EH (cell line): ENCODE measurements at regions not wholly inside any gene's neighbourhood (a gene's known extent, or its start where the extent isn't known, plus 50 kb on each side); places are given as distances from the start of the nearest gene placed in this dataset.

Source experiments
- DNase-seq: peaks from one replicate; pipeline ENCODE4 v3.0.0-alpha.2; 2015; ENCODE audit warnings: low read depth

GRCh38 chr3:25099666-25100065 lies 328.4 kb upstream of the RARB start:
- DNase-seq = no peak

- peak; percentile 60 for DNase-seq
Observed at GRCh38 chr3:25103391-25103790, 324.7 kb upstream of the RARB start.

DNA sequence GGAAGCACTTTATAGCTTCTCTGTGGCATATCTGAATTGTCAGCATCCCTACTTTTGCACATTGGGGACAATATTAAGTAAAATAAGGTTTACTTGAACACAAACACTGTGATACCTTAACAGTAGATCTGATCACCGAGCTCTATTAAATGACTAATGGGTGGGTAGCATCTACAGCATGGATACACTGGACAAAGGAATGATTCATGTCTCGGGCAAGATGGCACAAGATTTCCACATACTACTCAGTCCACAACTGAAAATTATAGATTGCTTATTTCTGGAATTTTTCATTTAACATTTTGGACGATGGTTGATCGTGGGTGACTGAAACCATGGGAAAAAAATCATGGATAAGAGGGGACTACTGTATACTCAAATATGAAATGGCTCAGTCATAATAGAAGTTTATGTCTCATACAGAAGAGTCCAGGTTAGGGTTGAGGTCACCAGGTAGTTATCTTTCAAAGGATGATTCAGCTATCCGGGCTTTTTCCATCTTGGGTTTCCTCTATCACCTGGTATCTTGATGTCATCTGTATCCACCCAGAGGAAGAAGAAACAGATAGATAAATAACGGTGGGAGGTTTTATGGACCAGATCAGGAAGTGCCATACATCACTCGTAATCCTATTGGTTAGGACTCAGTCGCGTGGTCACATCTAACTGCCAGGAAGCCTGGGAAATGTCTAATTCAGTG lies 320.0 kb upstream of the RARB start:
- no peak for DNase-seq

DNA sequence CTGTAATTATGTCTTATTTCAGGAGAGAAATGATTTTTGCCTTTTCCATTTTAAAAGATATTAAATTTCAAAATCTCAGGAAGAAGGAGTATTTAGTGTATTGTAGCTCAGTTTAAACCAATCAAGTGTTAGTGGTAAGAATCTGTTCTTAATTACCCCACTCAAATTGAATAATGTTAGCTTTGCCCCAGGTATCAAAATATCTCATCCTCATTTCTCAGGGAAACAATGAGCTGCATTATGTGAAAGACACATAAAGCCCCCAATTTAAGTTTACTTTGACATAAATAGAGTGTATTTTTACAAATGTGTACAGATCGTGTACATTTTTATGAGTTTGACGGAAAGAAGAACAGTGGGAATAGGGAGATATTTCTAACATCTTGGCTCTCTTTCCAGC lies 317.4 kb upstream of the RARB start:
- no peak for DNase-seq

GRCh38 chr3:25113891-25114290 lies 314.2 kb upstream of the RARB start:
- no peak for DNase-seq

DNA sequence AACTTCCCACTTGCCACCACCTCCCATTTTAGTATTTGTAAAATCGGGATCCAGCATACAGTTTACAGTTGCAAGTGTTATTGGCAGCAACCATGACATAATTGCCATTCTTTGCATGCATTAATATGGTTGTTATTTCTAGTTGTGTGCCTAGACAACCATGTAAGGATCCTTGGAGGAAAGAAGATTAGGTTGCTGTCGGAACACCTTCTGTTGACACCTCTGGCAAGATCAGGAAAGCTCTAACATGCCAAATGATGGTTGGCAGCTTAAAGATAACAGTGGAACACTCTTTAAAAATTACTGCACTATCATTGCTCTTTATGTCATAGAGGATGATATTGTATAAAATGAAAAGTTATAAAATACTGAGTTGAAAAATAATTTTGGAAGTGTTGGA lies 313.5 kb upstream of the RARB start:
- DNase-seq = no peak

- DNase-seq = no peak
Observed at GRCh38 chr3:25117005-25117593, 311.0 kb upstream of the RARB start.

DNA sequence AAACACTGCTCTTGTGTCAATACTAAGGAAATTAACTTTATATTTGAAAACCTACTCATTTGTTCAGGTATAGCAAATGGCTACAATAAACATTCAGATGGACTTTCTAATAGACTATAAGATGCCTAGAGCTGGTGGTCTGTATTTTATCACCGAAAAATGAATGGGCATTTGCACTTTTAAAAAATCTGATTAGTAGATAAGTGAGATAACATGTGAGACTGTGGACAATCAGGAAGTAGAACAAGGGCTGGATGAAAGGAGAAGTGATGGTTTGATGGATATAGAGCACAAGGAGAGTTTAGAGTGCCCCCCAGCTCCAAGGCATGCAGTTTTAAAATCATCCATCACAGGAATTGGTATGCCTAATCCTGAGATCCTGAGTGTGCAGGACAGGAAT lies 308.4 kb upstream of the RARB start:
- no peak for DNase-seq

DNA sequence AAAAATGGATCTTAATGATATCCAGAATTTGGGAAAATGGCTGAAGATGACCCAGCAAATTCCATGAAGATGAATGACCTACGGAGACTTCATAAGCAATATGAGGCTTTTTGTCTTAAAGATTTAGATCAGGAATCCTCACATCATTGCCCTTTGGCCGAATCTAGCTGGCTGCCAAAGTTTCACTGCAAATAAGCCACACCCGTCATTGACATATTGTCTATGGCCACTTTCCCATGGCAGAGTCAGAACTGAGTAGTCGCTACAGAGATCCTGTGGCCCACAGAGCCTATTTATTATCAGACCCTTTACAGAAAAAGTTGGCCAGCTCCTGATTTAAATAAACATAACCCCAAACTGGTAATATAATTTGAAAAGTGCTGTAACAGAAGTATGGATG lies 307.4 kb upstream of the RARB start:
- no peak for DNase-seq

DNA sequence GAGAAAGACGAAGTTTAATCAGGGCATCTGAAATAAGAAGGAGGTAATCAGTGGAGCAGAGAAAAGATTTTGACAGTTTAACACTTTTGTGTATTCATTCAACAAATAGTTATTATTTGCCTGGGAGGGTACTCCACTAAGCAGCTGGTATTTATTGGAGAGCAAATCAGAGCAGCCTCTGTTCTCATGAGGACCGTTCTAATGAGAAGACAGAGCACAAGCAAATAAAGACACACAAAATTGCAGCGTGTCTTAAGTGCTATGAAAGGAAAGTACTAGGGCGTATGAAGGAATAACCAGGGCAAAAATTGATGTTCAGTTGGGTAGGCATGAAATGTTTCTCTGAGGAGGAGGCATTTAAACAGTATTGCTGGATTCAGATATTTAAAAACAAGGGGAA lies 302.9 kb upstream of the RARB start:
- no peak for DNase-seq

DNA sequence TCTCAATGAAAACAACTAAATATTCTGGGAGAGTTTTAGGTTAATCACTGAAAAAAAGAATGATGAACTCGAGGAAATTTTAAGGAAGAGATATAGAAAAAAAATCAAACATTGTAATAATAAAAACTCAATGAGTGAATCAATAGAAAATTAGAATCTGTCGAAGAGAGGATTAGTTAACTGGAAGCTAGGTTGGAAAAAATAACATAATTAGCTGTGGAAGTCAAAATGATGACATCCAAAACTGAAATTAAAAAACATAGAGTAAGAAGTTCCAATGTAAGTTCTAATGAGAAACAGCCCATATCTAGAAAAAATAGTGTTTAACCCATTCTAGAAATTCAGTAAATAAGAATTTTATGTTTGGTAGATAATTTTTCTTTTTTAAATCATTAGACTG lies 299.3 kb upstream of the RARB start:
- no peak for DNase-seq

- no peak for DNase-seq
Observed at GRCh38 chr3:25130724-25131520, 297.1 kb upstream of the RARB start.

GRCh38 chr3:25133588-25133987 lies 294.5 kb upstream of the RARB start:
- no peak for DNase-seq

DNA sequence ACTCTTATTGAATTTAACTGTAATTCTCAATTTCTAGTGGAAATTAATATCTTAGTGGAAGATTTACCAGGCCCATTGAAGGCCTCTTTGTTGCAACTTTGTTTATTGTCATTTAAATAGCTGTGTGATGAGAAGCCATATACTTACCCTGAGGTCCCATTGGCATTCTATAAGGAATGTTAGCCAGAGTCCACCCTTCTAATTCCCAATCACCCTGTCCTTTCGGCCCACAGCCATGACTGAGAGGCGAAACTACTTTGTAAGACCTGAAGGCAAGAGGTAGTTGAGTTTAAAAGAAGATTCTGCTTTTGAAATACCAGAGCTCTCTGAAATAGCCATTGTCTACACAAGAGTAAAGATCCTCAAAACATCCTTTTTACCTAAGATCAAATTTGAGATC lies 290.5 kb upstream of the RARB start:
- no peak for DNase-seq

- DNase-seq = no peak
Observed at GRCh38 chr3:25139267-25139666, 288.8 kb upstream of the RARB start.

DNA sequence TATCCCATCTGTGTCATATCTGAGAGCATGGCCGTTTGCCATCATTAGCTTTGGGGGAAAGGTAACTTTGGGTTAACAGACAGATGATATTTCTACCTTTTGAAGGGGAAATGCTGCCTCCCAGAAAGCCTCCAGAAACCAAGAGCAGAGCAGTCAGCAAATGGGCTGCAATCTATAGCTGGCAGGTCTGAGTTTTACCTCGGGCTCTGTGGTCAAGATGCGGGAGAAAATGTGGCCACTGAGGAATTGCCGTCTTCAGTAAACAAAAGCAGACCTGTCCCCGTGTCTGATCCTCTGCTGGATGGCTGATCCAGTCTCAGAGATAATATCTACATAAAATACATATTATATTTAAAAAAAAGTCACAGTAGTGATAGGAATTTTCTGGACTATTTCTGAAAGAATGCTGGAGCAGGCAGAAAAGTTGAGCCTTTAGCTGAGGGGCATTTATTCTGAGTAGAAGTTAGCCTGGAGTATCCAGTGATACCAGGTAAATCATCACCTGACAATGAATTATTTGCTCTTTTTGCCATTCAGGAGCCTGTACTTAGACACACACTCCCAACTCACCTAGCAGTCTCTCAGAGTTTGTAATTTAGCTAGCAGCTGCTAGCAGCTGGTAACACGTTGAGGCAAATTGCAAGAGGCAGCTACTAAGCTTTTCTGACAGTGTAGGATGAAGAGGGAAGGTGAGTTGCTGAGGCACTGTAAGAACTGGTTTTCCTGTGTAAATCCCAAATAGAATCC lies 285.3 kb upstream of the RARB start:
- no peak for DNase-seq

DNA sequence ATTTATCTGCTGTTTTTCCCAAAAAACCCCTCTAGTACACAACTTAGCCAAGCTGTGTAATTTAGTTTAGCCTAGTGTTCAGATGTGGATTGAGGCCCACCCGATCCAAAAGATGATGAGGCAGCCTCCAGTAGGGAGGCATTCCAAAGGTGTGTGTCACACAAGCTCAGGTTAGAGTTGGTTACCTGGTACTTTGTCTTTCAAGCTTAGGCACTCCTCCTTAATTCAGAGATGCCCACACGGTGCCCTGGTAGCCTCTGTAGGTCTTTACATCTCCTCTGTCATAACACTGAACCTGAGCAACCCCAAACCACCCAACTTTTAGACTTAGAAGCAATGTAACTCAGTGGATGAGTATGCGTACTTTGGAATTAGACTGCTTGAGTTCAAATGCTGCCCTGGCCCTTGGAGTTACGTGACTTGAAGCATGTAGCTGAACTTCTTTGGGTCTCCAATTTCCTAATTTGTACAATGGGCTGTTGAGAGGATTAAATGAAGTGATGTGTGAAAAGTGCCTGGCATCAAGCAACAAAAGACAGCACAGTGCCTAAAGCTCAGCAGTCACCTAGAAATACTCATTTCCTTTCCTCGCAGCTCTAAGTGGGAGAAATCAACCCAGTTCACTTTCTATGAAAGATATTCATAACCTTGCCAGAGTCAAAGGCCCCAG lies 284.6 kb upstream of the RARB start:
- DNase-seq = no peak

GRCh38 chr3:25144430-25144829 lies 283.6 kb upstream of the RARB start:
- DNase-seq = no peak

DNA sequence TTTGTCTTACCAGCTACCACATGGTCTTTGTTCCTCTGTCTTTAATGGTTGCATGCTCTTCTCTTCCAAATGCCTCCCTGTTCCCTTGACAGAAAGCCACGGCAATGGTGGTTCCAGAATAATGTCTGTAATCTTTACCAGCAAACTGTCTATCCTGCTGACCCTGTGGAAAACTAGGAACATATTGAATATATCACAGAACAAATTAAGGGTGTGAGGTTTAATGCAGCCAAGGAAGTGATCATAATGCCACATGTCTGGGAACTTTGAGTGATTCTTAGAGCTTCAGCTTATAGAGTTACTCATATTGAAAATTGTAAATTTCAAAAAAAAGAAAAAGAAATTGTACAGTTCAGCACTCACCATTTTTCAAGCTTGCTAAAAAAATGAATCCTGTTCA lies 282.9 kb upstream of the RARB start:
- no peak for DNase-seq

DNA sequence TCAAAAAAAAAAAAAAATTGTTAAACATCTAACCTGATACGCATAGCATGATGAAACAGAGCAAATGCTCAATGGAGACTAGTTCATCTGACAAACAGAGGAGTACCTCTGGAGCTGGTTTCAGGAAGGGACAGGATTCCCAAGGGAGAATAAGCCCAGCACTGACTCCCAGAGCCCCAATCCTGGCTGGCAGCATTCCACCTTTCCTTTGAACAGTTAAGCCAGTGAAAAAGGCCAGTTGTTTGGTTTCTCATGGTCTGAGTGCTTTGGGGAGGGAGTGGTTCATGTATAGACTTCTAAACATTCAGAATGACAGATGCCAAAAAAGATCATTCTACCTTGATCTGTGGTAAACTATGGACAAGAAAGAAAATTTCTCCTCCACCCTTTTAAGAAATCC lies 277.9 kb upstream of the RARB start:
- no peak for DNase-seq

DNA sequence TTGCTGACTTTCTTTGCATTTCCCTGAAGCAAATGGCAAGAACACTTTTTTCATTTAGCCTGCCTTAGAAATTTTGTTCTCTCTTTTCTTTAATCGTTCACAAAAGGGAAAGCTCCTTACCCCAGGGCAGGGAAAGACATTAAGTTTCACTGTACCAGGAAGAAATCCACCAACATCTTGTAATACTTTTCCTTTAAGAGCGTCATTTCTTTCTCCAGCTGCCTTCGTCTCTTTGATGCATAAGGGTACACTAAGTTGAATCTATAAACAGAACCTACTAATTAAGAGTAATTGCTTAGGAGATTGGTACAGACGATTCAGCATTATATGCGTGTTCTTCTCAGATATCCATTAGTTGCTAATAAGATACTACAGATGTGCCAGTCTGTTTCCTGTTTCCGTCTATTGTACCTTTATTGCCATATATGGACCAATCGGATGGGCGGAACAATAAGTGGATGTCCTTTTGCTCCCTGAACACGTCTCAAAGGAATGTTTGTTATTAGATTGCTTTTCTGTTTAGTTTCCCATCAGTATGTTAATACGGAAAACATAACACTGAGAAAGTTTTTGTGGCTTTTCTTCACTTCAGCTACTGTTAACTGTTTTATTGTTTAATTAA lies 276.7 kb upstream of the RARB start:
- DNase-seq = peak; percentile 55

DNA sequence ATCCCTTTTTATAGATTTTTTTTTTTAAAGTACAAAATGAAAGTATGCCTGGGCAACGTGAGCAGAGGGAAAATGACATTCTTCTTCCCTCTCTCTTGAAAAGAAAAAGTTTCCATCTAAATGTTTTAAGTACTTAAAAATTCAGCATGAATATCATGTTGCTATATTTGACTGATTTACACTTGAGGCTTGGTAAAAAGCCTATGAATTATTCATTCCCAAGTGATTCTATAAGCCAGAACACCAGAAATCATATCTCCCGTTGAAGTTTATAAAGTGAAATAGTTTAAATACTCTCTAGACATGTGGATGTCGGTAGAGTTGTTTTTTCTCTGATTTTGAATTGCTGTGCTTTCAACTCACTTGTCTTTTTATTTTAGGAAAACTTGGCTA lies 276.2 kb upstream of the RARB start:
- no peak for DNase-seq
